Gastroesophageal sphincter (tissue), 4 donors: ENCODE measurements at regions not wholly inside any gene's neighbourhood (a gene's known extent, or its start where the extent isn't known, plus 50 kb on each side); places are given as distances from the start of the nearest gene placed in this dataset.
"Not testable (repeated sequence)": the region's sequence is repeated elsewhere in the genome, so short reads cannot be mapped to it uniquely, and the experiment has no call there.

Experiments used
- ATAC-seq: fragments of 150-250 bp; one replicate; pipeline ENCODE4 v1.9.1; 2016; ENCODE audit warnings: mild to moderate bottlenecking, moderate library complexity
- H3K27ac ChIP-seq, 4 donors: fragments of 200-600 bp; sonication (generic) in 3 of 4; 1 replicate in 3 of 4; 2 replicates in 1 of 4; pipeline ENCODE4 v1.5.1; 2016 to 2019
- H3K27me3 ChIP-seq: fragments of 200-600 bp; sonication (generic); one replicate; pipeline ENCODE4 v1.5.1; 2019
- H3K36me3 ChIP-seq, 2 donors: fragments of 200-600 bp; sonication (generic); one replicate each; pipeline ENCODE4 v1.5.1; 2019; ENCODE audit warnings: control low read depth in 1 of 2
- H3K4me1 ChIP-seq, 3 donors: fragments of 200-600 bp; sonication (generic); 1 replicate in 2 of 3; 2 replicates in 1 of 3; pipeline ENCODE4 v1.5.1; 2016 to 2019; ENCODE audit warnings: control low read depth in 2 of 3
- H3K4me3 ChIP-seq, 2 donors: fragments of 200-600 bp; sonication (generic); one replicate each; pipeline ENCODE4 v1.5.1; 2019; ENCODE audit warnings: mild to moderate bottlenecking in 1 of 2, moderate library complexity in 1 of 2
- H3K9me3 ChIP-seq, 3 donors: fragments of 200-600 bp; sonication (generic); one replicate each; pipeline ENCODE4 v1.5.1; 2017 to 2019; ENCODE audit warnings: control low read depth in 2 of 3
- CTCF ChIP-seq, 4 experiments: fragments of 200-600 bp in 2 of 4; fragments of 450-650 bp in 2 of 4; sonication (generic) in 1 of 4; IDR thresholded peaks; one replicate each; pipeline ENCODE4 v1.5.1; 2017 to 2019; ENCODE audit warnings: antibody characterized with exemption in 4 of 4, mild to moderate bottlenecking in 2 of 4, moderate library complexity in 2 of 4
- EP300 ChIP-seq: sonication (generic); formaldehyde crosslinking; IDR thresholded peaks from one replicate; pipeline ENCODE4 v1.6.1; 2017; ENCODE audit warnings: antibody characterized with exemption, mild to moderate bottlenecking
- POLR2A ChIP-seq, 2 donors: fragments of 450-650 bp; IDR thresholded peaks; one replicate each; pipeline ENCODE4 v1.6.1; 2017; ENCODE audit warnings: antibody characterized with exemption in 2 of 2, mild to moderate bottlenecking in 2 of 2, moderate library complexity in 1 of 2
- POLR2AphosphoS5 ChIP-seq: sonication (generic); formaldehyde crosslinking; IDR thresholded peaks from one replicate; pipeline ENCODE4 v1.6.1; 2017; ENCODE audit warnings: antibody characterized with exemption
- WGBS, 2 donors: methylation state at CpG; one replicate each; pipeline ENCODE4 v1.1.5; 2018; ENCODE audit warnings: low coverage in 1 of 2; 5-methylcytosine and 5-hydroxymethylcytosine counted together

DNA sequence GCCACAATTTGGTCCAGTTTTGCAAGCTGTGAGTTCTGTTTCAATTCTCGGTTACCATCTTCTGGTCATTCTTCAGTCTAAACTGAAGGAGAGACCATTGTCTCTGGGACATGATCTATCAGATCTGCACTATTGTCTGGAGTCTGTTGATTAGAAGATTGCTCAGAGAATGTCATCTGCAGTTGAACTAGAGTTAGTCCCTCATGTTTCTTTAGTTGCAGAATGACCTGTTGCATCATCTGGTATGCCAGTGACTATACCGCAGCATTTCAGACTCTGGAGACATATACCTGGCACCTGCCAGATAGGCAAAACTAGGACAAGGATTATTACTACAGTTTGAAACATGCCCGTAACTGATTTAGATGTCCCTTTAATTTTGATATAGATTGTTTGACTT, 194.8 kb downstream of the LRRC70 start:
- 100% methylated on average over 2 to 3 of the region's 3 CpGs for WGBS, 2 donors
- H3K4me3 ChIP-seq = no peak overlapping the region
- H3K9me3 ChIP-seq = no peaks in the 10 kb centered on the region
- no peaks in the 10 kb centered on the region for H3K4me1 ChIP-seq
- H3K36me3 ChIP-seq = no peaks in the 10 kb centered on the region
- no peak overlapping the region for H3K27ac ChIP-seq
- H3K27me3 ChIP-seq = no peaks in the 10 kb centered on the region
- ATAC-seq = no peak
- no peak for TF ChIP-seq EP300
- no peak for TF ChIP-seq POLR2AphosphoS5
- no peak for TF ChIP-seq POLR2A (IDR thresholded peaks at IDR 0.05)
- no peak for TF ChIP-seq CTCF (IDR thresholded peaks at IDR 0.05)

DNA sequence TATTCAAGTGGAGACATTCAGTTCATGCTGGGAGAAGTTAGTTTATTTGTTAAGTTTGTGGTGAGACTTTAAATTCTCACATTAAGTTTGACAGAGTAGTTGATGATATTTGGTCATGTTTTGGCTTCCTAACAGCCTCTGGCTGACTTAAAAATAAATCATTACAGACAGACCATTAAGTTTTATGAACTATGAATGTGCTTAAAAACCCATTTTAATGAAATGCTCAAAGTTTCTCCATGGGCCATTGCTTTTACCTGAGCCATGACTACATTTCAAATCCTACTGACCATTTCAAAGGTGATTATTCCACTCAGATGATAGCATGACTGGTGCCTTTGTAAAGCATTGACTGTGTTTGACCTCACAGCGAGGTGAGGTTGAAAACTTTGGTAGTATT, 192.7 kb downstream of the LRRC70 start:
- Histone ChIP-seq H3K36me3 (no peaks in the 10 kb centered on the region), H3K27ac (no peak overlapping the region), H3K27me3 (no peaks in the 10 kb centered on the region), H3K4me3 (no peak overlapping the region), H3K9me3 (no peaks in the 10 kb centered on the region), H3K4me1 (no peaks in the 10 kb centered on the region)
- WGBS, 2 donors = 82% methylated on average over 1 of the region's 1 CpG; no CpG with 5 or more reads in 1 of the 2 donors
- TF ChIP-seq POLR2A (IDR thresholded peaks at IDR 0.05) (no peak), EP300 (no peak), CTCF (IDR thresholded peaks at IDR 0.05) (no peak), POLR2AphosphoS5 (no peak)
- ATAC-seq = no peak

DNA sequence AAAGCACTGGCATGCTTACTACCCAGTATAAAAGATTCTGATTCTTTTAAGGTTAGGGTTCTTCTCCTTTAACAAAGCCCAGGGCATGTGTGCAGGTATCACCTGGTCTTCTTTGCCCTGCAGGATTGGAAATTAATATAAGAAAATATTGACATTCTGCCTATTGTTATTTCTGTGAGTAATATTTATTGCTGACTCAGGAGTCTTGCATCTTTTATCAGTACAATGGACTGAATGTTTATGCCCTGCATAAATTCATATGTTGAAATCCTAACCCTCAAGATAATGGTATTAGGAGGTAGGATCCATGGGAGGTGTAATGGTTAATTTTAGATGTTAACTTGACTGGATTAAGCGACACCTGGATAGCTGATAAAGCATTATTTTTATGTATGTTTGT, 189.0 kb downstream of the LRRC70 start:
- no peak overlapping the region for H3K4me3 ChIP-seq
- no peaks in the 10 kb centered on the region for H3K36me3 ChIP-seq
- 50 to 88% methylated on average over 1 of the region's 1 CpG for WGBS, 2 donors
- H3K9me3 ChIP-seq = no peaks in the 10 kb centered on the region
- TF ChIP-seq EP300 = no peak
- no peak for TF ChIP-seq CTCF (IDR thresholded peaks at IDR 0.05)
- TF ChIP-seq POLR2A (IDR thresholded peaks at IDR 0.05) = no peak
- no peak for TF ChIP-seq POLR2AphosphoS5
- no peaks in the 10 kb centered on the region for H3K4me1 ChIP-seq
- no peak for ATAC-seq
- no peaks in the 10 kb centered on the region for H3K27me3 ChIP-seq
- no peak overlapping the region for H3K27ac ChIP-seq

DNA sequence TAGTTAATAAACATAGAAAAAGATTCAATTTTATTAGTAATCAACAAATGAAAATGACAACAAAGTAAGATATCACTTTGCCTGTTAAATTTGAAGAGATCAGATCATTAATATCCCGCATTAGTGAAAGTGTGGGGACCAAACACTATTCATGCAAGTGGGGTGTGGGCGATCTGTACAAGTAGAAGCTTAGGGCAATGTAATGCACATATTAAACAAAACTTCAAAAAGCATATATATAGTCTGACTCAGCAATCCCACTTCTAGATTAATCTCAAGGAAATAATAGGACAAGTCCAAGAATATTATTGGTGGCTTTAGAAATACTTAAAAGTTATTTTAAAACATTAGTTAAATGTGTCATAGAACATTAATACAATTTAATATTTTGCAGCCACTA, 188.5 kb downstream of the LRRC70 start:
- no peaks in the 10 kb centered on the region for H3K4me1 ChIP-seq
- no peak overlapping the region for H3K27ac ChIP-seq
- H3K36me3 ChIP-seq = no peaks in the 10 kb centered on the region
- WGBS, 2 donors = 92% methylated on average over 2 of the region's 2 CpGs
- TF ChIP-seq CTCF (IDR thresholded peaks at IDR 0.05) (no peak), EP300 (no peak), POLR2A (IDR thresholded peaks at IDR 0.05) (no peak), POLR2AphosphoS5 (no peak)
- no peak overlapping the region for H3K4me3 ChIP-seq
- H3K27me3 ChIP-seq = no peaks in the 10 kb centered on the region
- no peaks in the 10 kb centered on the region for H3K9me3 ChIP-seq
- ATAC-seq = no peak

DNA sequence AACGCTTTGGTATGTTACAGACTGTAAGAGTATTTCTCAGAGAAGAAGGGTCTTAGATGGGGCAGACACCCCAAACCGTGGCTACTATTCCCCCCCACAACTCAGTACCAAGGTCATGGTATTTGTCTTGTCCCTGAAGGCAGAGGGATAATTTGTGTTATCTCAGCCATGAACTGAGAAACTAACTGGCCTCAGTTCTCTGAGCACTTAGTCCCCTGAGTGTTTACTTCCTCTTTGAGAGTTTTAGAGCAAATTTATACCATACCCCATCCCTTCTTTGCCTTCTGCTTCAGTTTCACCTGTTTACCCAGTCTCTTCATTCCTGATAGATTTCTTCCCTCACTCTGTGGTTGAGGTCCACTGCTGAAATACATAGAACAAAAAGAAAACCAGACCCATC, 183.9 kb downstream of the LRRC70 start:
- ATAC-seq = no peak
- H3K4me1 ChIP-seq = no peaks in the 10 kb centered on the region
- H3K27me3 ChIP-seq = no peaks in the 10 kb centered on the region
- TF ChIP-seq POLR2A (IDR thresholded peaks at IDR 0.05) (no peak), POLR2AphosphoS5 (no peak), EP300 (no peak)
- no peaks in the 10 kb centered on the region for H3K9me3 ChIP-seq
- WGBS, 2 donors = 56 to 62% methylated on average over 2 of the region's 2 CpGs
- no peak overlapping the region for H3K4me3 ChIP-seq
- H3K36me3 ChIP-seq = no peaks in the 10 kb centered on the region
- H3K27ac ChIP-seq = no peak overlapping the region

GRCh38 chr5:62757686-62758085, 179.1 kb downstream of the LRRC70 start:
- not testable (repeated sequence) for H3K4me1 ChIP-seq, ATAC-seq, H3K27ac ChIP-seq, H3K36me3 ChIP-seq, H3K4me3 ChIP-seq, H3K27me3 ChIP-seq
- WGBS, 2 donors = 86 to 89% methylated on average over 3 to 4 of the region's 4 CpGs
- H3K9me3 ChIP-seq = peaks cover 0 to 21% (median 0%) of the 10 kb centered on the region in 3 donors

DNA sequence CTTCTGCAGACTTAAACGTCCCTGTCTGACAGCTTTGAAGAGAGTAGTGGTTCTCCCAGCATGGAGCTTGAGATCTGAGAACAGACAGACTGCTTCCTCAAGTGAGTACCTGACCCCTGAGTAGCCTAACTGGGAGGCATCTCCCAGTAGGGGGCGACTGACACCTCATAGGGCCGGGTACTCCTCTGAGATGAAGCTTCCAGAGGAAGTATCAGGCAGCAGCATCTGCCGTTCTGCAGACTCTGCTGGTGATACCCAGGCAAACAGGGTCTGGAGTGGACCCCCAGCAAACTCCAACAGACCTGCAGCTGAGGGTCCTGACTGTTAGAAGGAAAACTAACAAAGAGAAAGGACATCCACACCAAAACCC, 174.4 kb downstream of the LRRC70 start:
- not testable (repeated sequence) for H3K27me3 ChIP-seq, H3K36me3 ChIP-seq, H3K27ac ChIP-seq, ATAC-seq, H3K4me3 ChIP-seq, H3K4me1 ChIP-seq
- no CpG with 5 or more reads among the region's 4 CpGs for WGBS, 2 donors
- peaks cover 0 to 27% (median 0%) of the 10 kb centered on the region in 3 donors for H3K9me3 ChIP-seq

DNA sequence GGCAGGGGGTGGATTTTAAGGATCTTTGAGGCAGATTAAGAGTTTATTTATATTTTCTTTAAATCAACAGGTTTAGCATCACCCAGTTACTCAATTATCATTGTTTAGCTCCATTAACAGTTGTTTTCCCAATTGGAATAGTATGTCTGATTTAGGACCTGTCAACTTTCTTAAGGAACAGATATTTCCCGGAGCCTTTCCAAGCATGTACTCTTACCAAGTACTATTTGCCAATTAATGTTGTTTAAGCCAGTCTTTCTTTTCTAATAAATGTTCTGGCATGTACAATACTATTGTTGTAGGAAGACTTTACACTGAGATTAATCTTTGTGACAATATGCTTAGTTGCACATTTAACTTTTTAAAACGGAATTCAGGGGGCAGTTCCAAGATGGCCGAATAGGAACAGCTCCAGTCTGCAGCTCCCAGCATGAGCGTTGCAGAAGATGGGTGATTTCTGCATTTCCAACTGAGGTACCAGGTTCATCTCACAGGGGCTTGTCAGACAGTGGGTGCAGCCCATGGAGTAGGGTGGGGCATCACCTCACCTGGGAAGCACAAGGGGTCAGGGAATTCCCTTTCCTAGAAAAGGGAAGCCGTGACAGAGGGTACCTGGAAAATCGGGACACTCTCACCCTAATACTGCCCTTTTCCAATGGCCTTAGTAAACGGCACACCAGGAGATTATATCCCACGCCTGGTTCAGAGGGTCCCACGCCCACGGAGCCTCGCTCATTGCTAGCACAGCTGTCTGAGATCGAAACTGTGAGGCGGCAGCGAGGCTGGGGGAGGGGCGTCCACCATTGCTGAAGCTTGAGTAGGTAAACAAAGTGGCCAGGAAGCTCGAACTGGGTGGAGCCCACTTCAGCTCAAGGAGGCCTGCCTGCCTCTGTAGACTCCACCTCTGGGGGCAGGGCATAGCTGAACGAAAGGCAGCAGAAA, 173.7 kb downstream of the LRRC70 start:
- peaks cover 0 to 27% (median 0%) of the 10 kb centered on the region in 3 donors for H3K9me3 ChIP-seq
- not testable (repeated sequence) for H3K27ac ChIP-seq, H3K27me3 ChIP-seq, ATAC-seq, H3K4me3 ChIP-seq, H3K36me3 ChIP-seq, H3K4me1 ChIP-seq
- whole genome bisulfite sequencing, 2 donors = 71 to 84% methylated on average over 1 to 15 of the region's 17 CpGs
